Right ventricle myocardium superior (tissue), 1 donor: ENCODE measurements at regions not wholly inside any gene's neighbourhood (a gene's known extent, or its start where the extent isn't known, plus 50 kb on each side); places are given as distances from the start of the nearest gene placed in this dataset.
"Not testable (repeated sequence)": the region's sequence is repeated elsewhere in the genome, so short reads cannot be mapped to it uniquely, and the experiment has no call there.

Experiments used
- ATAC-seq: fragments of 200-7000 bp; cut with Tn5 transposase; one replicate; pipeline ENCODE4 v1.9.1; 2020; ENCODE audit warnings: mild to moderate bottlenecking; ENCODE audit not compliant: poor library complexity
- DNase-seq: peaks from one replicate; pipeline ENCODE4 v3.0.0-alpha.2; 2020
- intact Hi-C: fragments of 100-400 bp; cut with DNase I; formaldehyde crosslinking; loops from one replicate; pipeline ENCODE4 v1.11.2; 2022
- donor health status: DM: no; HTN: yes; CAD: no; lungs with severe emphysema.

GRCh38 chr2:155539028-155539427, 793.5 kb downstream of the NR4A2 start:
- DNase-seq, ATAC-seq, intact Hi-C loops: not testable (repeated sequence)

GRCh38 chr2:155528034-155528433, 804.5 kb downstream of the NR4A2 start:
- no peak for ATAC-seq
- intact Hi-C loops: no loop called here
- DNase-seq: no peak

- ATAC-seq (no peak), DNase-seq (no peak)
- intact Hi-C loops: no loop called here
Observed at GRCh38 chr2:155525199-155525598, 807.3 kb downstream of the NR4A2 start.

GRCh38 chr2:155519529-155520130, 812.9 kb downstream of the NR4A2 start:
- DNase-seq (no peak), ATAC-seq (no peak)
- intact Hi-C loops: no loop called here

- intact Hi-C loops: no loop called here
- no peak for DNase-seq
- no peak for ATAC-seq
Observed at GRCh38 chr2:155518094-155518493, 814.4 kb downstream of the NR4A2 start.

GRCh38 chr2:155517362-155517761, 815.2 kb downstream of the NR4A2 start:
- intact Hi-C loops: no loop called here
- no peak for ATAC-seq
- DNase-seq: no peak

- DNase-seq: no peak
- intact Hi-C loops: no loop called here
- no peak for ATAC-seq
Observed at GRCh38 chr2:155513248-155513647, 814.8 kb downstream of the KCNJ3 start.

GRCh38 chr2:155502766-155503165, 804.3 kb downstream of the KCNJ3 start:
- intact Hi-C loops: no loop called here
- ATAC-seq (no peak), DNase-seq (no peak)

GRCh38 chr2:155498106-155498505, 799.6 kb downstream of the KCNJ3 start:
- no peak for DNase-seq
- ATAC-seq: no peak
- intact Hi-C loops: no loop called here

- ATAC-seq (no peak), DNase-seq (no peak)
- intact Hi-C loops: no loop called here
Observed at GRCh38 chr2:155494744-155495143, 796.2 kb downstream of the KCNJ3 start.

- no peak for ATAC-seq
- intact Hi-C loops: no loop called here
Observed at GRCh38 chr2:155485141-155485842, 786.8 kb downstream of the KCNJ3 start.

GRCh38 chr2:155481141-155481540, 782.6 kb downstream of the KCNJ3 start:
- intact Hi-C loops: no loop called here
- DNase-seq (no peak), ATAC-seq (no peak)

More at GRCh38 chr2:155485141-155485842, 786.8 kb downstream of the KCNJ3 start:
- no peak for DNase-seq

GRCh38 chr2:155472018-155472417, 773.5 kb downstream of the KCNJ3 start:
- DNase-seq, intact Hi-C loops: not testable (repeated sequence)

GRCh38 chr2:155456222-155456621, 757.7 kb downstream of the KCNJ3 start:
- ATAC-seq: no peak
- intact Hi-C loops: no loop called here
- no peak for DNase-seq

More at GRCh38 chr2:155472018-155472417, 773.5 kb downstream of the KCNJ3 start:
- not testable (repeated sequence) for ATAC-seq

- ATAC-seq: no peak
- intact Hi-C loops: no loop called here
Observed at GRCh38 chr2:155442755-155443372, 744.4 kb downstream of the KCNJ3 start.

GRCh38 chr2:155442088-155442487, 743.6 kb downstream of the KCNJ3 start:
- intact Hi-C loops: no loop called here
- no peak for ATAC-seq
- DNase-seq: no peak

More at GRCh38 chr2:155442755-155443372, 744.4 kb downstream of the KCNJ3 start:
- DNase-seq: no peak

GRCh38 chr2:155431004-155431507, 732.6 kb downstream of the KCNJ3 start:
- intact Hi-C loops: no loop called here
- ATAC-seq: no peak
- DNase-seq: no peak

- no peak for DNase-seq
- ATAC-seq: no peak
- intact Hi-C loops: no loop called here
Observed at GRCh38 chr2:155427470-155427869, 729.0 kb downstream of the KCNJ3 start.

GRCh38 chr2:155424518-155424917, 726.0 kb downstream of the KCNJ3 start:
- intact Hi-C loops: no loop called here
- DNase-seq (no peak), ATAC-seq (no peak)

GRCh38 chr2:155418753-155419152, 720.3 kb downstream of the KCNJ3 start:
- DNase-seq (no peak), ATAC-seq (no peak)
- intact Hi-C loops: no loop called here
